Stomach (tissue), 8 donors: ENCODE measurements at regions not wholly inside any gene's neighbourhood (a gene's known extent, or its start where the extent isn't known, plus 50 kb on each side); places are given as distances from the start of the nearest gene placed in this dataset.

Experiments
- DNase-seq, 2 donors: peaks; one replicate each; pipeline versions ENCODE4 v3.0.0 to v3.0.0-alpha.2; 2013 to 2019
- H3K27ac ChIP-seq, 5 donors: fragments of 200-600 bp in 4 of 5; sonication (generic) in 4 of 5; one replicate each; pipeline ENCODE4 v1.5.1; 2013 to 2019; ENCODE audit warnings: mild to moderate bottlenecking in 1 of 5, moderate library complexity in 1 of 5
- H3K27me3 ChIP-seq, 3 donors: fragments of 200-600 bp; sonication (generic); one replicate each; pipeline ENCODE4 v1.5.1; 2017 to 2019; ENCODE audit warnings: mixed run types in 1 of 3
- H3K36me3 ChIP-seq, 4 donors: fragments of 200-600 bp; sonication (generic); 1 replicate in 3 of 4; 2 replicates in 1 of 4; pipeline ENCODE4 v1.5.1; 2016 to 2019
- H3K4me1 ChIP-seq, 4 donors: fragments of 200-600 bp; sonication (generic); one replicate each; pipeline ENCODE4 v1.5.1; 2016 to 2019
- H3K4me3 ChIP-seq, 4 donors: fragments of 200-600 bp; sonication (generic) in 3 of 4; one replicate each; pipeline ENCODE4 v1.5.1; 2016 to 2019; ENCODE audit warnings: mild to moderate bottlenecking in 1 of 4
- H3K9me3 ChIP-seq, 4 donors: fragments of 200-600 bp; sonication (generic); one replicate each; pipeline ENCODE4 v1.5.1; 2016 to 2019
- EP300 ChIP-seq: sonication (generic); formaldehyde crosslinking; IDR thresholded peaks from one replicate; pipeline ENCODE4 v1.6.1; 2017; ENCODE audit warnings: antibody characterized with exemption
- POLR2A ChIP-seq, 4 donors: fragments of 450-650 bp; IDR thresholded peaks; one replicate each; pipeline ENCODE4 v1.6.1; 2016; ENCODE audit warnings: antibody characterized with exemption in 4 of 4, control low read depth in 2 of 4, mild to moderate bottlenecking in 1 of 4, moderate library complexity in 1 of 4
- POLR2AphosphoS5 ChIP-seq, 3 donors: sonication (generic); formaldehyde crosslinking; IDR thresholded peaks; one replicate each; pipeline ENCODE4 v1.6.1; 2016; ENCODE audit warnings: antibody characterized with exemption in 3 of 3
- WGBS, 5 donors: extraction: QIAGEN DNeasy Blood & Tissue Kit in 3 of 5; methylation state at CpG; one replicate each; pipeline versions ENCODE4 v1.1.5 to v1.1.7; 2013 to 2018; 5-methylcytosine and 5-hydroxymethylcytosine counted together
- intact Hi-C: fragments of 100-400 bp; cut with DNase I; formaldehyde crosslinking; loops from one replicate; pipeline ENCODE4 v1.15.1; 2023; ENCODE audit warnings: low total_unique reads
- TF ChIP-seq, protein P1 (sequence below), 7 experiments: fragments of 450-650 bp in 4 of 7; fragments of 200-600 bp in 3 of 7; sonication (generic) in 3 of 7; IDR thresholded peaks; one replicate each; pipeline ENCODE4 v1.5.1; 2016 to 2019; ENCODE audit warnings: antibody characterized with exemption in 7 of 7, control low read depth in 2 of 7, mild to moderate bottlenecking in 1 of 7
- donor health status: healthy with polysubstance abuse.
- donor health status: Bipolar disorder and iron deficiency.
- donor health status: healthy.

DNA sequence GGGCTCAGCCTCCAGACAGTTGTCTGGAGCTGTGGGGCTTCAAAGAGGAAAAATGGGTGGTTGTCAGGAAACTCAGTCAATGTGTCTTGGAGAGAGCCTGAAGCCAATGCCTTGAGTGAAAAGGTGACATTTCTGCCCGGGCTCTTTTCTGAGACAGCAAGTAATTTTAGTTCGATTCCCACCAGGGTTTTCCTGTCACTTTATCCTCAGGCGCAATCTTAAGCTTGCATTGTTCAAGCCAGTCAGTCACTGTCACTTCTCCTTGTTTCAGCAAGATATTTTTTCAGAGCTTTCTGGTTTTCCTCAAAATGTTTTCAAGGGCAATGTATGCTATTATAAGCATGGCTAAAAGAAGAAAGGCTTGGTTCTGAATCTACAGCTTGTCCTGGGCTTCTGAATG, 404.7 kb upstream of the SEL1L start:
- intact Hi-C loops, result no loop called here
- no peaks in the 10 kb centered on the region for H3K36me3 ChIP-seq
- 62 to 75% (median 74%) methylated on average over 3 of the region's 3 CpGs for WGBS, 5 donors
- DNase-seq, result no peak
- H3K4me1 ChIP-seq, result no peaks in the 10 kb centered on the region
- TF ChIP-seq POLR2AphosphoS5 (IDR thresholded peaks at IDR 0.05) (no peak), POLR2A (IDR thresholded peaks at IDR 0.05) (no peak)
- TF ChIP-seq, protein P1, sequence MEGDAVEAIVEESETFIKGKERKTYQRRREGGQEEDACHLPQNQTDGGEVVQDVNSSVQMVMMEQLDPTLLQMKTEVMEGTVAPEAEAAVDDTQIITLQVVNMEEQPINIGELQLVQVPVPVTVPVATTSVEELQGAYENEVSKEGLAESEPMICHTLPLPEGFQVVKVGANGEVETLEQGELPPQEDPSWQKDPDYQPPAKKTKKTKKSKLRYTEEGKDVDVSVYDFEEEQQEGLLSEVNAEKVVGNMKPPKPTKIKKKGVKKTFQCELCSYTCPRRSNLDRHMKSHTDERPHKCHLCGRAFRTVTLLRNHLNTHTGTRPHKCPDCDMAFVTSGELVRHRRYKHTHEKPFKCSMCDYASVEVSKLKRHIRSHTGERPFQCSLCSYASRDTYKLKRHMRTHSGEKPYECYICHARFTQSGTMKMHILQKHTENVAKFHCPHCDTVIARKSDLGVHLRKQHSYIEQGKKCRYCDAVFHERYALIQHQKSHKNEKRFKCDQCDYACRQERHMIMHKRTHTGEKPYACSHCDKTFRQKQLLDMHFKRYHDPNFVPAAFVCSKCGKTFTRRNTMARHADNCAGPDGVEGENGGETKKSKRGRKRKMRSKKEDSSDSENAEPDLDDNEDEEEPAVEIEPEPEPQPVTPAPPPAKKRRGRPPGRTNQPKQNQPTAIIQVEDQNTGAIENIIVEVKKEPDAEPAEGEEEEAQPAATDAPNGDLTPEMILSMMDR (IDR thresholded peaks at IDR 0.05), result no peak
- H3K27ac ChIP-seq, result no peak overlapping the region
- no peaks in the 10 kb centered on the region for H3K27me3 ChIP-seq
- no peaks in the 10 kb centered on the region for H3K9me3 ChIP-seq
- no peak overlapping the region for H3K4me3 ChIP-seq

DNA sequence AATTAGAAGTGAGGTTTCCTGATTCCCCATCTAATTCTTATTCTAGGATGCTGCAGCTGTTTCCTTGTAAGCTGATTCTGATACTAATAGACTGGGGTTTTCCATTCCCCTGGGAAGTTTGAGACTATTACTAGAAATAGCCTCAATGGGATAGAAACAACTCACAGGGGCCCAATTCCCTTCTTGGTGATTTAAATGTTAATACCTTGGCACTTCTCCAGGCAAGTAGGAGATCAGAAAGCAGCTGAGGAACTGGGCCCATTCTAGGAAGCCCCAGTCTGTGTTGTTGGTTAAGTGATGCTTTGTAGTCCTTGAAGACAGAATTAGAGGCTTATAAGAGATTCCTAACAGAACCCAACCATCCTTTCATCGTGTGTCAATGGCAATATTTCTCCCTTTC, 407.0 kb upstream of the SEL1L start:
- H3K4me1 ChIP-seq, result no peaks in the 10 kb centered on the region
- H3K9me3 ChIP-seq, result no peaks in the 10 kb centered on the region
- WGBS, 5 donors, result 33 to 61% (median 48%) methylated on average over 1 of the region's 1 CpG
- TF ChIP-seq, protein P1 (IDR thresholded peaks at IDR 0.05), result no peak
- TF ChIP-seq POLR2AphosphoS5 (IDR thresholded peaks at IDR 0.05) (no peak), POLR2A (IDR thresholded peaks at IDR 0.05) (no peak)
- H3K36me3 ChIP-seq, result no peaks in the 10 kb centered on the region
- no peaks in the 10 kb centered on the region for H3K27me3 ChIP-seq
- intact Hi-C loops, result no loop called here
- H3K27ac ChIP-seq, result no peak overlapping the region
- DNase-seq, result no peak
- no peak overlapping the region for H3K4me3 ChIP-seq

DNA sequence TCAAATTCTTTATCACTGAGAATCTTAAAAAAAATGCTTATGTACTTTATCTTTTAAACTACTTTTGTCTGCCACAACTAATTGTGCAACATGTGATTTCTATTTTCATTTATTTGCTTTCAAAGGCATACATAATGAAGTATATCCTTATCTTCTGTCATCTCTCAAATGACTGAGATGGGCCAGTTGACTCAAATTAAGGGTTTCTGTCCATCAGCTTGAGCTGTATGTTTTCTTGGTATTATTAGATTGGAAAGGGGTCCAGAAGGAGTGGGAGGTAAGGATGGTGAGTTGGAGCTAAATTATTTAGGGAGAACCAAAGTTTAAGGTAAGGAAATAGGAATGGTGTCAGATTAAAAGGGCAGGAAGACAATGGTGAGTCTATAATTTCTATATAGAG, 408.4 kb upstream of the SEL1L start:
- TF ChIP-seq EP300, result no peak
- no peak for TF ChIP-seq POLR2A (IDR thresholded peaks at IDR 0.05)
- TF ChIP-seq, protein P1 (IDR thresholded peaks at IDR 0.05), result no peak

DNA sequence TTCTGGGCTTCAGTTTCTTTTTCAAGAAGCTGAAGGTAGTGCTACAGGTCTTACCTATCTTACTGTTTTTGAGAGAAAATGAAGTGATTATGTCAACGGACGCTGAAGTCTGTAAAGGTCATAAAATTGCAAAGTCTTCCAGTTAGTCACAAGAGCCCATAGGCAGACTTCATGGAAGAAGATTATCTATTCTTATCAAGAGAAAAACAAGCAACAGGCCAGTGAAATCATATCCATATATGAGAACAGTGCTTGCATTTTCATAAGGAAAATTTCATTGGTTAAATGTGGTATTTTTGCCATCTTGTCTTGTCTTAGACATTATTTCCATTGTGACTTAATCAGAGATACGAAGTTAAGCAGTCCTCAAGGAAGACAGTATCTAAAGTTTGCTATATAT, 412.7 kb upstream of the SEL1L start:
- 75 to 88% (median 83%) methylated on average over 3 of the region's 3 CpGs for WGBS, 5 donors

More for the DNA sequence above, 408.4 kb upstream of the SEL1L start:
- Histone ChIP-seq H3K27me3 (no peaks in the 10 kb centered on the region), H3K4me3 (no peak overlapping the region), H3K27ac (no peak overlapping the region), H3K9me3 (no peaks in the 10 kb centered on the region), H3K4me1 (no peaks in the 10 kb centered on the region), H3K36me3 (no peaks in the 10 kb centered on the region)
- DNase-seq, result no peak
- intact Hi-C loops, result no loop called here

More for the DNA sequence above, 412.7 kb upstream of the SEL1L start:
- no peaks in the 10 kb centered on the region for H3K27me3 ChIP-seq
- no peaks in the 10 kb centered on the region for H3K4me1 ChIP-seq
- no peaks in the 10 kb centered on the region for H3K9me3 ChIP-seq
- TF ChIP-seq, protein P1 (IDR thresholded peaks at IDR 0.05), result no peak
- TF ChIP-seq POLR2AphosphoS5 (IDR thresholded peaks at IDR 0.05), result no peak
- no peak for TF ChIP-seq EP300
- TF ChIP-seq POLR2A (IDR thresholded peaks at IDR 0.05), result no peak
- DNase-seq, result no peak
- H3K36me3 ChIP-seq, result no peaks in the 10 kb centered on the region
- intact Hi-C loops, result no loop called here
- no peak overlapping the region for H3K4me3 ChIP-seq
- no peak overlapping the region for H3K27ac ChIP-seq
